H9 (cell line): ENCODE measurements at regions not wholly inside any gene's neighbourhood (a gene's known extent, or its start where the extent isn't known, plus 50 kb on each side); places are given as distances from the start of the nearest gene placed in this dataset.

Source experiments
- DNase-seq: peaks from one replicate; pipeline ENCODE4 v3.0.0-alpha.2; 2017
- H2AFZ ChIP-seq: one replicate; pipeline ENCODE4 v1.6.1; 2013; ENCODE audit warnings: mild to moderate bottlenecking, low read length, control low read depth, moderate library complexity
- H2AK5ac ChIP-seq: 2 replicates; pipeline ENCODE4 v1.6.1; 2013; ENCODE audit warnings: low read length, control low read depth, mixed read lengths; ENCODE audit not compliant: insufficient read length
- H2BK120ac ChIP-seq: one replicate; pipeline ENCODE4 v1.6.1; 2013; ENCODE audit warnings: low read depth, mild to moderate bottlenecking, low read length, control low read depth, inconsistent platforms; ENCODE audit not compliant: poor library complexity, severe bottlenecking
- H2BK12ac ChIP-seq: 2 replicates; pipeline ENCODE4 v1.6.1; 2013; ENCODE audit warnings: low read length, control low read depth, mixed read lengths, low read depth; ENCODE audit not compliant: insufficient read length
- H2BK15ac ChIP-seq: 2 replicates; pipeline ENCODE4 v1.6.1; 2013; ENCODE audit warnings: low read depth, low read length, control low read depth
- H2BK20ac ChIP-seq: one replicate; pipeline ENCODE4 v1.6.1; 2013; ENCODE audit warnings: low read depth, mild to moderate bottlenecking, low read length, control low read depth, inconsistent platforms; ENCODE audit not compliant: poor library complexity, severe bottlenecking
- H2BK5ac ChIP-seq: 2 replicates; pipeline ENCODE4 v1.6.1; 2013; ENCODE audit warnings: low read length, control low read depth, mixed read lengths; ENCODE audit not compliant: insufficient read length
- H3K14ac ChIP-seq: 2 replicates; pipeline ENCODE4 v1.6.1; 2013; ENCODE audit warnings: low read length, control low read depth; ENCODE audit not compliant: insufficient read depth
- H3K18ac ChIP-seq: 2 replicates; pipeline ENCODE4 v1.6.1; 2013; ENCODE audit warnings: low read depth, mild to moderate bottlenecking, mixed read lengths, low read length, control low read depth; ENCODE audit not compliant: insufficient read length
- H3K23ac ChIP-seq: 2 replicates; pipeline ENCODE4 v1.6.1; 2013; ENCODE audit warnings: low read length, control low read depth, mixed read lengths, low read depth; ENCODE audit not compliant: insufficient read length
- H3K23me2 ChIP-seq: 2 replicates; pipeline ENCODE4 v1.6.1; 2013; ENCODE audit warnings: low read depth, mild to moderate bottlenecking, mixed read lengths, low read length, control low read depth; ENCODE audit not compliant: insufficient read length, poor library complexity, severe bottlenecking
- H3K27ac ChIP-seq: 2 replicates; pipeline ENCODE4 v1.5.1; 2013; ENCODE audit warnings: low read length, control low read depth, mixed read lengths, low read depth; ENCODE audit not compliant: insufficient read length
- H3K27me3 ChIP-seq: 2 replicates; pipeline ENCODE4 v1.6.1; 2013; ENCODE audit warnings: low read length, control low read depth, inconsistent platforms; ENCODE audit not compliant: insufficient read depth
- H3K4ac ChIP-seq: 2 replicates; pipeline ENCODE4 v1.6.1; 2013; ENCODE audit warnings: low read depth, mild to moderate bottlenecking, control low read depth, inconsistent platforms, low read length, moderate library complexity
- H3K4me1 ChIP-seq: 2 replicates; pipeline ENCODE4 v1.6.1; 2013; ENCODE audit warnings: low read length, control low read depth, inconsistent platforms; ENCODE audit not compliant: insufficient read depth
- H3K4me2 ChIP-seq: 2 replicates; pipeline ENCODE4 v1.6.1; 2013; ENCODE audit warnings: low read length, control low read depth, mixed read lengths; ENCODE audit not compliant: insufficient read length, insufficient read depth
- H3K56ac ChIP-seq: 2 replicates; pipeline ENCODE4 v1.6.1; 2013; ENCODE audit warnings: low read depth, mild to moderate bottlenecking, mixed read lengths, low read length, control low read depth; ENCODE audit not compliant: insufficient read length
- H3K79me1 ChIP-seq: 2 replicates; pipeline ENCODE4 v1.6.1; 2013; ENCODE audit warnings: low read depth, mild to moderate bottlenecking, moderate library complexity, low read length, control low read depth, inconsistent platforms; ENCODE audit not compliant: insufficient read depth, poor library complexity, severe bottlenecking
- H3K79me2 ChIP-seq: 2 replicates; pipeline ENCODE4 v1.6.1; 2013; ENCODE audit warnings: low read length, control low read depth, inconsistent platforms; ENCODE audit not compliant: insufficient read depth
- H3K9ac ChIP-seq: 2 replicates; pipeline ENCODE4 v1.6.1; 2013; ENCODE audit warnings: low read length, control low read depth, mixed read lengths; ENCODE audit not compliant: insufficient read length; ENCODE audit errors: extremely low read depth
- H3K9me3 ChIP-seq: one replicate; pipeline ENCODE4 v1.6.1; 2013; ENCODE audit warnings: low read depth, low read length, inconsistent platforms; ENCODE audit not compliant: control insufficient read depth
- H3T11ph ChIP-seq: one replicate; pipeline ENCODE4 v1.6.1; 2013; ENCODE audit warnings: mild to moderate bottlenecking, low read length, control low read depth, inconsistent platforms
- H4K20me1 ChIP-seq: one replicate; pipeline ENCODE4 v1.6.1; 2013; ENCODE audit not compliant: control insufficient read depth, insufficient read length, insufficient read depth
- H4K5ac ChIP-seq: 2 replicates; pipeline ENCODE4 v1.6.1; 2013; ENCODE audit warnings: low read depth, mild to moderate bottlenecking, mixed read lengths, low read length, control low read depth; ENCODE audit not compliant: insufficient read length
- H4K8ac ChIP-seq: replicated peaks from 2 replicates; pipeline ENCODE4 v1.6.1; 2013; ENCODE audit warnings: low read length, control low read depth, mixed read lengths, low read depth; ENCODE audit not compliant: insufficient read length
- H4K91ac ChIP-seq: 2 replicates; pipeline ENCODE4 v1.6.1; 2013; ENCODE audit warnings: low read depth, mild to moderate bottlenecking, moderate library complexity, mixed read lengths, low read length, control low read depth; ENCODE audit not compliant: insufficient read length
- H3K27ac Mint-ChIP-seq, 3 experiments: 2 replicates in 2 of 3; 3 replicates in 1 of 3; pipeline ENCODE4 v1.8.0; 2020 to 2021; ENCODE audit warnings: mixed read lengths in 3 of 3, mild to moderate bottlenecking in 1 of 3, moderate library complexity in 1 of 3
- H3K27me3 Mint-ChIP-seq: 2 replicates; pipeline ENCODE4 v1.8.0; 2021; ENCODE audit warnings: low read depth, mild to moderate bottlenecking, moderate library complexity, mixed read lengths
- H3K36me3 Mint-ChIP-seq, 3 experiments: 2 replicates in 2 of 3; 3 replicates in 1 of 3; pipeline ENCODE4 v1.8.0; 2020 to 2021; ENCODE audit warnings: low read depth in 3 of 3, mixed read lengths in 3 of 3; ENCODE audit not compliant: insufficient read depth in 1 of 3
- H3K4me1 Mint-ChIP-seq, 2 experiments: 2 replicates each; pipeline ENCODE4 v1.8.0; 2020; ENCODE audit warnings: mixed read lengths in 2 of 2
- H3K4me3 Mint-ChIP-seq, 2 experiments: 2 replicates in 1 of 2; 3 replicates in 1 of 2; pipeline ENCODE4 v1.8.0; 2020 to 2021; ENCODE audit warnings: mild to moderate bottlenecking in 2 of 2, mixed read lengths in 2 of 2, moderate library complexity in 1 of 2
- H3K9me3 Mint-ChIP-seq, 2 experiments: 2 replicates in 1 of 2; 3 replicates in 1 of 2; pipeline ENCODE4 v1.8.0; 2020; ENCODE audit warnings: mild to moderate bottlenecking in 2 of 2, mixed read lengths in 2 of 2, moderate library complexity in 1 of 2
- WGBS: extraction: QIAGEN DNeasy Blood & Tissue Kit; methylation state at CpG from one replicate; pipeline ENCODE4 v1.1.7; 2013; ENCODE audit warnings: missing lambda C conversion rate, low lambda C conversion rate, mixed read lengths; ENCODE audit not compliant: insufficient read length; ENCODE audit errors: extremely low coverage; 5-methylcytosine and 5-hydroxymethylcytosine counted together
- TF ChIP-seq, protein P1 (sequence below): fragments of 200-600 bp; sonication (generic); conservative IDR thresholded peaks from 3 replicates; pipeline ENCODE4 v1.8.0; 2021; ENCODE audit warnings: antibody characterized with exemption, mild to moderate bottlenecking

- WGBS = no CpG with 5 or more reads among the region's 3 CpGs
- Histone ChIP-seq H3K56ac (no peak overlapping the region), H2BK120ac (no peak overlapping the region), H3K4me1 (peaks cover 4% of the 10 kb centered on the region), H2AFZ (no peak overlapping the region), H2AK5ac (no peak overlapping the region), H3K14ac (no peak overlapping the region), H4K5ac (no peak overlapping the region), H3K18ac (no peak overlapping the region), H4K91ac (no peak overlapping the region), H3K79me2 (no peaks in the 10 kb centered on the region), H4K20me1 (no peaks in the 10 kb centered on the region), H3K79me1 (no peaks in the 10 kb centered on the region), H4K8ac (no peak overlapping the region), H3T11ph (no peak overlapping the region), H3K27ac (no peak overlapping the region), H2BK5ac (no peak overlapping the region), H3K9ac (no peak overlapping the region), H3K9me3 (no peaks in the 10 kb centered on the region), H3K4me2 (no peak overlapping the region), H2BK20ac (no peak overlapping the region), H2BK12ac (no peak overlapping the region), H3K23me2 (no peaks in the 10 kb centered on the region), H3K4ac (no peak overlapping the region), H3K23ac (no peak overlapping the region), H3K27me3 (no peaks in the 10 kb centered on the region), H2BK15ac (no peak overlapping the region)
- no peak for DNase-seq
- Mint-ChIP-seq H3K4me3 (no peak overlapping the region), H3K4me1 (peaks cover 13 to 15% of the 10 kb centered on the region in 2 experiments), H3K9me3 (no peaks in the 10 kb centered on the region), H3K27ac (no peak overlapping the region), H3K27me3 (no peaks in the 10 kb centered on the region), H3K36me3 (no peaks in the 10 kb centered on the region)
- TF ChIP-seq, protein P1, sequence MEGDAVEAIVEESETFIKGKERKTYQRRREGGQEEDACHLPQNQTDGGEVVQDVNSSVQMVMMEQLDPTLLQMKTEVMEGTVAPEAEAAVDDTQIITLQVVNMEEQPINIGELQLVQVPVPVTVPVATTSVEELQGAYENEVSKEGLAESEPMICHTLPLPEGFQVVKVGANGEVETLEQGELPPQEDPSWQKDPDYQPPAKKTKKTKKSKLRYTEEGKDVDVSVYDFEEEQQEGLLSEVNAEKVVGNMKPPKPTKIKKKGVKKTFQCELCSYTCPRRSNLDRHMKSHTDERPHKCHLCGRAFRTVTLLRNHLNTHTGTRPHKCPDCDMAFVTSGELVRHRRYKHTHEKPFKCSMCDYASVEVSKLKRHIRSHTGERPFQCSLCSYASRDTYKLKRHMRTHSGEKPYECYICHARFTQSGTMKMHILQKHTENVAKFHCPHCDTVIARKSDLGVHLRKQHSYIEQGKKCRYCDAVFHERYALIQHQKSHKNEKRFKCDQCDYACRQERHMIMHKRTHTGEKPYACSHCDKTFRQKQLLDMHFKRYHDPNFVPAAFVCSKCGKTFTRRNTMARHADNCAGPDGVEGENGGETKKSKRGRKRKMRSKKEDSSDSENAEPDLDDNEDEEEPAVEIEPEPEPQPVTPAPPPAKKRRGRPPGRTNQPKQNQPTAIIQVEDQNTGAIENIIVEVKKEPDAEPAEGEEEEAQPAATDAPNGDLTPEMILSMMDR = no peak
Observed at GRCh38 chr5:82789095-82789494, 288.1 kb downstream of the TMEM167A start.
